ENCODE measurements at regions not wholly inside any gene's neighbourhood (a gene's known extent, or its start where the extent isn't known, plus 50 kb on each side); places are given as distances from the start of the nearest gene placed in this dataset.

DNA sequence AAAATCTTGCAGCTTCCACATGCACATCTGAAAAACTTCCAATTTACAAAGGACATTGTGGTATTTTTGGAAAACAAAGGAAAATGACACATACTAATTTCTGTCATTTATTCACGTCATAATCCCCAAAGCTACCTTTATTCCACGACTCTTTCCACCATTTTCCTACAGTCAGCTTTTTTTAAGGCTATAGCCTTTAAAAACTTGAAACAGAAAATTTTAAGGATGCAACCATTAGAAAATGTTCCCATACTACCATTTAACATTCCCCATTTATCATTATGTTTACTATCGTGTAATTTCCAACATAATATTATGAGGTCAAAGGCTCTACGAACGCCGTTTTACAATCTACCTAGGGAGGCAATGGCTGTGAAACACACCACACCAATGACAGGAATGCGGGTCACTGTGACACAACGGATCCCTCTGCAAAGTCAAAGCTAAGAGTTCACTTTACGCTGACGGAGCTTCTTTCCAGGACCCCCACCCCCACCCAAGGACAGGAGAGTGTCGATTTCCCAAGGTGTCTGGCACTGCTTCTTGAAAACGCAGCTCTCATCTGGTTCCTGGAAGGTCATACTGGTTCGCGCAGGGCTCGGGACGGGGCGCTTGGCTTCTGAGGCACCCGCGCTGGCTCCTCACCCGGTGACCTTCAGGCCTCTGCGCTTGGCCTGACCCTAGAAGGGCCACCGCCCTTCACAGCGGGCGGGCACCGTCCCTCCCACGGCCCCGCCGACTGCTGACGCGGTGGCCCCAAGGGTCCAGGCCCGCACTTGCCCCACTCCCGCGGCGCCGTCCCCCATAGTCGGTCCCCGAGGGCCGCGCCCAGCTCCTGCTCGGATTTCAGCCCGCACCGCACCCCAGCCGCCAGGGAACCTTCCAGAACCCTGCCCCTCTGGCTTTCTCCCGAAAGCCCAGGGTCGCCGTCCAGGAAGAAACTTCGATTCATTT lies 50.5 kb upstream of the ATF3 start:
- TF ChIP-seq, protein P1, sequence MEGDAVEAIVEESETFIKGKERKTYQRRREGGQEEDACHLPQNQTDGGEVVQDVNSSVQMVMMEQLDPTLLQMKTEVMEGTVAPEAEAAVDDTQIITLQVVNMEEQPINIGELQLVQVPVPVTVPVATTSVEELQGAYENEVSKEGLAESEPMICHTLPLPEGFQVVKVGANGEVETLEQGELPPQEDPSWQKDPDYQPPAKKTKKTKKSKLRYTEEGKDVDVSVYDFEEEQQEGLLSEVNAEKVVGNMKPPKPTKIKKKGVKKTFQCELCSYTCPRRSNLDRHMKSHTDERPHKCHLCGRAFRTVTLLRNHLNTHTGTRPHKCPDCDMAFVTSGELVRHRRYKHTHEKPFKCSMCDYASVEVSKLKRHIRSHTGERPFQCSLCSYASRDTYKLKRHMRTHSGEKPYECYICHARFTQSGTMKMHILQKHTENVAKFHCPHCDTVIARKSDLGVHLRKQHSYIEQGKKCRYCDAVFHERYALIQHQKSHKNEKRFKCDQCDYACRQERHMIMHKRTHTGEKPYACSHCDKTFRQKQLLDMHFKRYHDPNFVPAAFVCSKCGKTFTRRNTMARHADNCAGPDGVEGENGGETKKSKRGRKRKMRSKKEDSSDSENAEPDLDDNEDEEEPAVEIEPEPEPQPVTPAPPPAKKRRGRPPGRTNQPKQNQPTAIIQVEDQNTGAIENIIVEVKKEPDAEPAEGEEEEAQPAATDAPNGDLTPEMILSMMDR (IDR thresholded peaks at IDR 0.05): peak in 2 of 5 experiments; percentile 41 to 53
- TF ChIP-seq POLR2A (IDR thresholded peaks at IDR 0.05) (peak; percentile 2), POLR2AphosphoS5 (IDR thresholded peaks at IDR 0.05) (peak in 1 of 3 donors; percentile 40)
